ENCODE measurements at regions not wholly inside any gene's neighbourhood (a gene's known extent, or its start where the extent isn't known, plus 50 kb on each side); places are given as distances from the start of the nearest gene placed in this dataset.

GRCh38 chr13:67306742-67307141, 76.6 kb upstream of the PCDH9 start:
- FAIRE-seq (no peak), DNase-seq (ENCODE audit: extremely low spot score, insufficient read length, low read depth) (no peak)

GRCh38 chr13:67303661-67304333, 73.7 kb upstream of the PCDH9 start:
- DNase-seq (ENCODE audit: extremely low spot score, insufficient read length, low read depth) (no peak), FAIRE-seq (no peak)

- no peak for DNase-seq (ENCODE audit: extremely low spot score, insufficient read length, low read depth)
- no peak for FAIRE-seq
Observed at GRCh38 chr13:67299751-67300150, 69.6 kb upstream of the PCDH9 start.

GRCh38 chr13:67299072-67299635, 69.0 kb upstream of the PCDH9 start:
- DNase-seq (ENCODE audit: extremely low spot score, insufficient read length, low read depth) (no peak), FAIRE-seq (no peak)

GRCh38 chr13:67298297-67298696, 68.2 kb upstream of the PCDH9 start:
- DNase-seq (ENCODE audit: extremely low spot score, insufficient read length, low read depth): no peak
- no peak for FAIRE-seq

GRCh38 chr13:67296511-67296910, 66.4 kb upstream of the PCDH9 start:
- DNase-seq (ENCODE audit: extremely low spot score, insufficient read length, low read depth): no peak
- no peak for FAIRE-seq

- DNase-seq (ENCODE audit: extremely low spot score, insufficient read length, low read depth) (no peak), FAIRE-seq (no peak)
Observed at GRCh38 chr13:67292886-67293285, 62.8 kb upstream of the PCDH9 start.

GRCh38 chr13:67285611-67286010, 55.5 kb upstream of the PCDH9 start:
- no peak for DNase-seq (ENCODE audit: extremely low spot score, insufficient read length, low read depth)
- no peak for FAIRE-seq

- DNase-seq (ENCODE audit: extremely low spot score, insufficient read length, low read depth) (no peak), FAIRE-seq (no peak)
Observed at GRCh38 chr13:67283637-67284036, 53.5 kb upstream of the PCDH9 start.

- DNase-seq (ENCODE audit: extremely low spot score, insufficient read length, low read depth) (no peak), FAIRE-seq (no peak)
Observed at GRCh38 chr13:67281466-67281865, 51.3 kb upstream of the PCDH9 start.
